ENCODE measurements at regions not wholly inside any gene's neighbourhood (a gene's known extent, or its start where the extent isn't known, plus 50 kb on each side); places are given as distances from the start of the nearest gene placed in this dataset.

GRCh38 chr2:151118269-151118668 is 143.4 kb downstream of the RBM43 start:
- Histone ChIP-seq H3K4me1 (ENCODE audit: insufficient read depth, low read length) (no peaks in the 10 kb centered on the region), H2AFZ (ENCODE audit: low read length) (no peak overlapping the region), H4K20me1 (ENCODE audit: low read length) (no peaks in the 10 kb centered on the region), H3K36me3 (ENCODE audit: low read depth, low read length) (no peaks in the 10 kb centered on the region), H3K9me2 (replicated peaks; ENCODE audit: low read length) (no peaks in the 10 kb centered on the region), H3K4me3 (ENCODE audit: low read length) (no peak overlapping the region), H3K4me2 (ENCODE audit: low read length) (no peak overlapping the region), H3K9ac (ENCODE audit: low read length) (no peak overlapping the region), H3K9me3 (ENCODE audit: low read length) (peaks cover 5% of the 10 kb centered on the region; the same call in 1 of the 2 replicates), H3K27ac (ENCODE audit: low read length) (no peak overlapping the region), H3K79me2 (ENCODE audit: low read length) (no peaks in the 10 kb centered on the region), H3K27me3 (ENCODE audit: low read length) (no peaks in the 10 kb centered on the region), H3F3A (ENCODE audit: low read length, unreplicated experiment) (no peaks in the 10 kb centered on the region)
- BruUV-seq (replicated peaks), result no TSS peak
- TF ChIP-seq EZH2 (IDR thresholded peaks at IDR 0.05; ENCODE audit: low read length, unreplicated experiment) (no peak), EZH2phosphoT487 (IDR thresholded peaks at IDR 0.05; ENCODE audit: borderline replicate concordance, low read length) (no peak), CTCF (conservative IDR thresholded peaks at IDR 0.05; ENCODE audit: low read depth, low read length) (no peak)
- POLR2A ChIA-PET (ENCODE audit: unreplicated experiment), result no interaction called here
- intact Hi-C loops (cut with micrococcal nuclease), result no loop called here
- CTCF ChIA-PET, result no interaction called here
- DNase-seq (no peak), ATAC-seq (no peak)

GRCh38 chr2:151114874-151115273 is 146.8 kb downstream of the RBM43 start:
- no peak for DNase-seq
- Histone ChIP-seq H3K9me2 (replicated peaks; ENCODE audit: low read length) (no peaks in the 10 kb centered on the region), H3K9ac (ENCODE audit: low read length) (no peak overlapping the region), H2AFZ (ENCODE audit: low read length) (no peak overlapping the region), H3K4me1 (ENCODE audit: insufficient read depth, low read length) (0 out of 2 replicates have a peak, but pooled peaks cover 5% of the 10 kb centered on the region), H3K36me3 (ENCODE audit: low read depth, low read length) (no peaks in the 10 kb centered on the region), H3K27me3 (ENCODE audit: low read length) (no peaks in the 10 kb centered on the region), H3K4me2 (ENCODE audit: low read length) (no peak overlapping the region), H3K27ac (ENCODE audit: low read length) (no peak overlapping the region), H3F3A (ENCODE audit: low read length, unreplicated experiment) (no peaks in the 10 kb centered on the region), H3K9me3 (ENCODE audit: low read length) (peaks cover 5% of the 10 kb centered on the region; the same call in 1 of the 2 replicates), H3K79me2 (ENCODE audit: low read length) (no peaks in the 10 kb centered on the region), H4K20me1 (ENCODE audit: low read length) (no peaks in the 10 kb centered on the region), H3K4me3 (ENCODE audit: low read length) (no peak overlapping the region)
- no peak for ATAC-seq
- ChIA-PET CTCF (no interaction called here), POLR2A (ENCODE audit: unreplicated experiment) (interaction anchor here (0.6 kb wide), 1 partner anchor 1520 kb away, joined by 4 read pairs; no protein-coding TSS in a partner anchor)
- intact Hi-C loops (cut with micrococcal nuclease), result no loop called here
- TF ChIP-seq CTCF (conservative IDR thresholded peaks at IDR 0.05; ENCODE audit: low read depth, low read length), result no peak
- no peak for TF ChIP-seq EZH2 (IDR thresholded peaks at IDR 0.05; ENCODE audit: low read length, unreplicated experiment)
- TF ChIP-seq EZH2phosphoT487 (IDR thresholded peaks at IDR 0.05; ENCODE audit: borderline replicate concordance, low read length), result no peak
- no TSS peak for BruUV-seq (replicated peaks)

GRCh38 chr2:151113318-151113717 is 148.3 kb downstream of the RBM43 start:
- no peaks in the 10 kb centered on the region for H3K36me3 ChIP-seq (ENCODE audit: low read depth, low read length)
- H3K9me2 ChIP-seq (replicated peaks; ENCODE audit: low read length), result no peaks in the 10 kb centered on the region
- no peaks in the 10 kb centered on the region for H3K27me3 ChIP-seq (ENCODE audit: low read length)
- no peak overlapping the region for H3K27ac ChIP-seq (ENCODE audit: low read length)
- CTCF ChIA-PET, result no interaction called here
- no peak overlapping the region for H3K4me2 ChIP-seq (ENCODE audit: low read length)
- no peak for ATAC-seq
- peaks cover 5% of the 10 kb centered on the region; the same call in 1 of the 2 replicates for H3K9me3 ChIP-seq (ENCODE audit: low read length)
- no peak overlapping the region for H3K4me3 ChIP-seq (ENCODE audit: low read length)
- POLR2A ChIA-PET (ENCODE audit: unreplicated experiment), result no interaction called here
- H3K9ac ChIP-seq (ENCODE audit: low read length), result no peak overlapping the region
- no peak for DNase-seq
- 0 out of 2 replicates have a peak, but pooled peaks cover 5% of the 10 kb centered on the region for H3K4me1 ChIP-seq (ENCODE audit: insufficient read depth, low read length)
- BruUV-seq (replicated peaks), result no TSS peak
- H2AFZ ChIP-seq (ENCODE audit: low read length), result no peak overlapping the region
- H3F3A ChIP-seq (ENCODE audit: low read length, unreplicated experiment), result no peaks in the 10 kb centered on the region
- intact Hi-C loops (cut with micrococcal nuclease), result no loop called here
- no peaks in the 10 kb centered on the region for H3K79me2 ChIP-seq (ENCODE audit: low read length)
- no peaks in the 10 kb centered on the region for H4K20me1 ChIP-seq (ENCODE audit: low read length)
- TF ChIP-seq CTCF (conservative IDR thresholded peaks at IDR 0.05; ENCODE audit: low read depth, low read length), result no peak
- TF ChIP-seq EZH2phosphoT487 (IDR thresholded peaks at IDR 0.05; ENCODE audit: borderline replicate concordance, low read length), result no peak

All from PC-3 (cell line).